Calu3 (cell line): ENCODE measurements at regions not wholly inside any gene's neighbourhood (a gene's known extent, or its start where the extent isn't known, plus 50 kb on each side); places are given as distances from the start of the nearest gene placed in this dataset.

Source experiments
- BruUV-seq: library from RNA; stranded (reverse); fragments of 400-500 nt; replicated peaks from 2 replicates; lab custom pipeline; 2021; lab: Mats Ljungman, UMichigan
- CTCF ChIA-PET: fragments of 300-600 bp; sonication (Branson Sonifier 250); formaldehyde crosslinking; loops from one replicate; lab custom pipeline; 2022; ENCODE audit warnings: antibody characterized with exemption; lab: Charles Lee
- DNase-seq: peaks from one replicate; pipeline ENCODE4 v3.0.0; 2022
- H3K27ac Mint-ChIP-seq: one replicate; pipeline ENCODE4 v1.8.0; 2022; ENCODE audit warnings: mixed read lengths; ENCODE audit not compliant: unreplicated experiment
- H3K27me3 Mint-ChIP-seq: one replicate; pipeline ENCODE4 v1.8.0; 2022; ENCODE audit warnings: mixed read lengths; ENCODE audit not compliant: unreplicated experiment
- H3K36me3 Mint-ChIP-seq: one replicate; pipeline ENCODE4 v1.8.0; 2022; ENCODE audit warnings: mild to moderate bottlenecking, moderate library complexity, mixed read lengths; ENCODE audit not compliant: insufficient read depth, unreplicated experiment
- H3K4me1 Mint-ChIP-seq: one replicate; pipeline ENCODE4 v1.8.0; 2022; ENCODE audit warnings: mild to moderate bottlenecking, low read depth, mixed read lengths; ENCODE audit not compliant: unreplicated experiment
- H3K4me3 Mint-ChIP-seq: one replicate; pipeline ENCODE4 v1.8.0; 2022; ENCODE audit warnings: mild to moderate bottlenecking, low read depth, moderate library complexity, mixed read lengths; ENCODE audit not compliant: unreplicated experiment
- H3K9me3 Mint-ChIP-seq: one replicate; pipeline ENCODE4 v1.8.0; 2022; ENCODE audit warnings: low read depth, mixed read lengths; ENCODE audit not compliant: unreplicated experiment
- CTCF ChIP-seq: fragments of 200-600 bp; IDR thresholded peaks from one replicate; pipeline ENCODE4 v1.8.0; 2022; ENCODE audit warnings: antibody characterized with exemption; ENCODE audit not compliant: unreplicated experiment
- intact Hi-C: fragments of 100-400 bp; cut with micrococcal nuclease; formaldehyde crosslinking; loops from one replicate; pipeline ENCODE4 v1.10.0; 2022; ENCODE audit not compliant: unreplicated experiment

GRCh38 chr5:166211640-166212039 is 2079.8 kb upstream of the WWC1 start:
- CTCF ChIA-PET = no interaction called here

GRCh38 chr5:166236327-166236726 is 2055.1 kb upstream of the WWC1 start:
- Mint-ChIP-seq H3K36me3 (no peaks in the 10 kb centered on the region), H3K27me3 (no peaks in the 10 kb centered on the region), H3K4me3 (no peak overlapping the region), H3K27ac (no peak overlapping the region), H3K4me1 (no peaks in the 10 kb centered on the region), H3K9me3 (peaks cover 14% of the 10 kb centered on the region)
- no peak for DNase-seq
- CTCF ChIA-PET = no interaction called here
- no TSS peak for BruUV-seq
- TF ChIP-seq CTCF = no peak
- intact Hi-C loops = no loop called here

More at GRCh38 chr5:166211640-166212039, 2079.8 kb upstream of the WWC1 start:
- H3K36me3 Mint-ChIP-seq = no peaks in the 10 kb centered on the region
- no peak overlapping the region for H3K27ac Mint-ChIP-seq
- BruUV-seq = no TSS peak
- H3K4me1 Mint-ChIP-seq = no peaks in the 10 kb centered on the region
- no peak for DNase-seq
- no peak for TF ChIP-seq CTCF
- no peak overlapping the region for H3K4me3 Mint-ChIP-seq
- H3K9me3 Mint-ChIP-seq = peaks cover 8% of the 10 kb centered on the region
- intact Hi-C loops = no loop called here
- no peaks in the 10 kb centered on the region for H3K27me3 Mint-ChIP-seq

GRCh38 chr5:166240705-166241104 is 2050.7 kb upstream of the WWC1 start:
- CTCF ChIA-PET = interaction anchor here (0.6 to 0.8 kb wide), 2 partner anchors 14 to 1131 kb away, joined by 3 to 4 read pairs; no protein-coding TSS in a partner anchor

GRCh38 chr5:166245556-166245955 is 2045.9 kb upstream of the WWC1 start:
- H3K9me3 Mint-ChIP-seq = peaks cover 14% of the 10 kb centered on the region
- no peak for TF ChIP-seq CTCF
- CTCF ChIA-PET = no interaction called here
- no peaks in the 10 kb centered on the region for H3K4me1 Mint-ChIP-seq
- intact Hi-C loops = no loop called here
- no peak overlapping the region for H3K4me3 Mint-ChIP-seq
- BruUV-seq = no TSS peak
- DNase-seq = no peak
- H3K27me3 Mint-ChIP-seq = no peaks in the 10 kb centered on the region
- no peak overlapping the region for H3K27ac Mint-ChIP-seq
- no peaks in the 10 kb centered on the region for H3K36me3 Mint-ChIP-seq

More at GRCh38 chr5:166240705-166241104, 2050.7 kb upstream of the WWC1 start:
- H3K4me1 Mint-ChIP-seq = no peaks in the 10 kb centered on the region
- no peak overlapping the region for H3K4me3 Mint-ChIP-seq
- H3K36me3 Mint-ChIP-seq = no peaks in the 10 kb centered on the region
- BruUV-seq = no TSS peak
- DNase-seq = no peak
- intact Hi-C loops = no loop called here
- peaks cover 14% of the 10 kb centered on the region for H3K9me3 Mint-ChIP-seq
- H3K27me3 Mint-ChIP-seq = no peaks in the 10 kb centered on the region
- TF ChIP-seq CTCF = no peak
- no peak overlapping the region for H3K27ac Mint-ChIP-seq
